ENCODE measurements at regions not wholly inside any gene's neighbourhood (a gene's known extent, or its start where the extent isn't known, plus 50 kb on each side); places are given as distances from the start of the nearest gene placed in this dataset.
"Not testable (repeated sequence)": the region's sequence is repeated elsewhere in the genome, so short reads cannot be mapped to it uniquely, and the experiment has no call there.

DNA sequence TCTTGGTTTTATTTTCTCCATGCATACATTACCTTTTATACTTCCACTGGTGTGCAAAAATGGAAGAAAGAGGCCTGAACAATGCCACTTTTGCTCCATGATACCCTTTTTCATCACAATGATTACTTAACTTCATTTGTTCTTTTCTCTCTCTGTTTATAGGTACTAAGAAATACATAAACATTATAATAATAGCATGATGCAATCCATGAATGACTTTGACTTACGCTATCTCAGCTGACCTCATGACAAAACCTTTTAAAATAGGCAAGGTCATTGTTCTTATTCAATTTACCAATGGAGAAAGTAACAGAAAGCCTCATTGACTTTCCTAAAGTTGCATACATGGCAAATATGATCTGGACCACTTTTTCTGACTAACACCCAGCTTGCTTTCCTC, 105.1 kb upstream of the ZEB1 start:
- POLR2A ChIA-PET, result no interaction called here
- H3K9me3 ChIP-seq (ENCODE audit: control insufficient read depth in 1 of 2, insufficient read depth in 1 of 2, low read length in 2 of 2), result no peaks in the 10 kb centered on the region
- H3K27ac Mint-ChIP-seq, result no peak overlapping the region
- intact Hi-C loops (cut with DNase I, micrococcal nuclease), result no loop called here
- no peaks in the 10 kb centered on the region for H3K4me1 Mint-ChIP-seq (ENCODE audit: low read depth)
- DNase-seq, result no peak
- no peaks in the 10 kb centered on the region for H3K4me1 ChIP-seq (ENCODE audit: insufficient read depth, low read length)
- H3K27me3 Mint-ChIP-seq, result no peaks in the 10 kb centered on the region
- no peaks in the 10 kb centered on the region for H3K36me3 Mint-ChIP-seq (ENCODE audit: low read depth)
- H3K27ac ChIP-seq (ENCODE audit: low read depth in 1 of 2, low read length in 2 of 2), result no peak overlapping the region
- no peaks in the 10 kb centered on the region for H3K27me3 ChIP-seq (ENCODE audit: control insufficient read depth in 1 of 2, insufficient read depth in 2 of 2, low read length in 2 of 2)
- H3K36me3 ChIP-seq (ENCODE audit: insufficient read depth, low read length), result no peaks in the 10 kb centered on the region
- no peak for ATAC-seq (ENCODE audit: poor library complexity)
- H3K9me3 Mint-ChIP-seq, result no peaks in the 10 kb centered on the region
- TF ChIP-seq, protein P1, sequence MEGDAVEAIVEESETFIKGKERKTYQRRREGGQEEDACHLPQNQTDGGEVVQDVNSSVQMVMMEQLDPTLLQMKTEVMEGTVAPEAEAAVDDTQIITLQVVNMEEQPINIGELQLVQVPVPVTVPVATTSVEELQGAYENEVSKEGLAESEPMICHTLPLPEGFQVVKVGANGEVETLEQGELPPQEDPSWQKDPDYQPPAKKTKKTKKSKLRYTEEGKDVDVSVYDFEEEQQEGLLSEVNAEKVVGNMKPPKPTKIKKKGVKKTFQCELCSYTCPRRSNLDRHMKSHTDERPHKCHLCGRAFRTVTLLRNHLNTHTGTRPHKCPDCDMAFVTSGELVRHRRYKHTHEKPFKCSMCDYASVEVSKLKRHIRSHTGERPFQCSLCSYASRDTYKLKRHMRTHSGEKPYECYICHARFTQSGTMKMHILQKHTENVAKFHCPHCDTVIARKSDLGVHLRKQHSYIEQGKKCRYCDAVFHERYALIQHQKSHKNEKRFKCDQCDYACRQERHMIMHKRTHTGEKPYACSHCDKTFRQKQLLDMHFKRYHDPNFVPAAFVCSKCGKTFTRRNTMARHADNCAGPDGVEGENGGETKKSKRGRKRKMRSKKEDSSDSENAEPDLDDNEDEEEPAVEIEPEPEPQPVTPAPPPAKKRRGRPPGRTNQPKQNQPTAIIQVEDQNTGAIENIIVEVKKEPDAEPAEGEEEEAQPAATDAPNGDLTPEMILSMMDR (IDR thresholded peaks at IDR 0.05), result no peak
- H3K4me3 ChIP-seq (ENCODE audit: low read length), result no peak overlapping the region
- CTCF ChIA-PET, result no interaction called here
- no peak overlapping the region for H3K4me3 Mint-ChIP-seq

DNA sequence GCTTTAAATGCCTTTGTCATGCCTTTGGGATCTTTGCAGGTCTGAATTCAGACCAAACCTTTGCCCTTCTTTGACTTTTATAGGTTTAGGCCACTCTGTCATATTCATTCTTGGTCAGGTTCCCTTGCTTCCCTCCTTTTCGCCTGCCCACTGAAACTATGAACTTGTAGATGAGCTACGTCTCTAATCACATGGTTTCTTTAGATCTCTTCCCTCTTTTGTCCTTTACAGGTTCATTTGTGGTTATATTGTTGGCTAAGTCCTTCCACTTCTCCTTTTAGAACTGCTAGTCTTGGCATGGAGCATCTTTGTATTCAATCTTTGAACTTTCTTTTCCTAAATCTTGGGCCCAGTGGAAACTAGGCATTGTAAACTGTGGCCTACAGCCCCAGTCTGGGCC, 104.0 kb upstream of the ZEB1 start:
- Histone ChIP-seq H3K4me1 (ENCODE audit: insufficient read depth, low read length) (no peaks in the 10 kb centered on the region), H3K27ac (ENCODE audit: low read depth in 1 of 2, low read length in 2 of 2) (no peak overlapping the region), H3K4me3 (ENCODE audit: low read length) (no peak overlapping the region), H3K9me3 (ENCODE audit: control insufficient read depth in 1 of 2, insufficient read depth in 1 of 2, low read length in 2 of 2) (no peaks in the 10 kb centered on the region), H3K27me3 (ENCODE audit: control insufficient read depth in 1 of 2, insufficient read depth in 2 of 2, low read length in 2 of 2) (no peaks in the 10 kb centered on the region), H3K36me3 (ENCODE audit: insufficient read depth, low read length) (no peaks in the 10 kb centered on the region)
- TF ChIP-seq, protein P1 (IDR thresholded peaks at IDR 0.05), result no peak
- ATAC-seq (ENCODE audit: poor library complexity), result no peak
- intact Hi-C loops (cut with DNase I, micrococcal nuclease), result no loop called here
- no peaks in the 10 kb centered on the region for H3K27me3 Mint-ChIP-seq
- POLR2A ChIA-PET, result no interaction called here
- DNase-seq, result peak in 2 of 14 experiments; percentile 4 to 7
- no peaks in the 10 kb centered on the region for H3K36me3 Mint-ChIP-seq (ENCODE audit: low read depth)
- H3K4me3 Mint-ChIP-seq, result no peak overlapping the region
- H3K27ac Mint-ChIP-seq, result no peak overlapping the region
- no peaks in the 10 kb centered on the region for H3K4me1 Mint-ChIP-seq (ENCODE audit: low read depth)
- H3K9me3 Mint-ChIP-seq, result no peaks in the 10 kb centered on the region
- CTCF ChIA-PET, result no interaction called here

DNA sequence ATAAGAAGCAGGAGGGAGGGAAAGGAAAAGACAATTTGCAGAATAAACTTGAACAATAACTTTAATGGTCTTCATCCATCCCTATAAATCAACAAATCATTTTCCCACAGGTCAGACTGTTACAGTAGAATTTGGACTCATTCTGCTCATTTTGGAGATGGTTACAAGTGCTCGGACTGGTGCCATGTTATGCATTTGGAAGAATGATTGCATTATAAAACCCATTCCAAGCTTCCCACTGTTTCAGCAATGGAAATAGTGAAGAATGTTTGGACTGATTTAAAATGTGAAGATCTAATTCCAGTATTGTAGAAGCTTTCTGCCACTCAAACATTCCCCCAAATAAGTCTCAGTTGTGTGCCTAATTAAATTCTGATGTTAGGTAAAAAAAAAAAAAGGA, 99.7 kb upstream of the ZEB1 start:
- H3K27ac ChIP-seq (ENCODE audit: low read depth in 1 of 2, low read length in 2 of 2), result no peak overlapping the region
- H3K27me3 Mint-ChIP-seq, result no peaks in the 10 kb centered on the region
- H3K9me3 Mint-ChIP-seq, result no peaks in the 10 kb centered on the region
- DNase-seq, result no peak
- no peaks in the 10 kb centered on the region for H3K4me1 Mint-ChIP-seq (ENCODE audit: low read depth)
- H3K36me3 Mint-ChIP-seq (ENCODE audit: low read depth), result no peaks in the 10 kb centered on the region
- ChIA-PET POLR2A (no interaction called here), CTCF (no interaction called here)
- no peaks in the 10 kb centered on the region for H3K9me3 ChIP-seq (ENCODE audit: control insufficient read depth in 1 of 2, insufficient read depth in 1 of 2, low read length in 2 of 2)
- no peak overlapping the region for H3K27ac Mint-ChIP-seq
- TF ChIP-seq, protein P1 (IDR thresholded peaks at IDR 0.05), result no peak
- no peak overlapping the region for H3K4me3 ChIP-seq (ENCODE audit: low read length)
- intact Hi-C loops (cut with DNase I, micrococcal nuclease), result no loop called here
- H3K27me3 ChIP-seq (ENCODE audit: control insufficient read depth in 1 of 2, insufficient read depth in 2 of 2, low read length in 2 of 2), result no peaks in the 10 kb centered on the region
- H3K36me3 ChIP-seq (ENCODE audit: insufficient read depth, low read length), result no peaks in the 10 kb centered on the region
- H3K4me1 ChIP-seq (ENCODE audit: insufficient read depth, low read length), result no peaks in the 10 kb centered on the region
- no peak overlapping the region for H3K4me3 Mint-ChIP-seq
- no peak for ATAC-seq (ENCODE audit: poor library complexity)

DNA sequence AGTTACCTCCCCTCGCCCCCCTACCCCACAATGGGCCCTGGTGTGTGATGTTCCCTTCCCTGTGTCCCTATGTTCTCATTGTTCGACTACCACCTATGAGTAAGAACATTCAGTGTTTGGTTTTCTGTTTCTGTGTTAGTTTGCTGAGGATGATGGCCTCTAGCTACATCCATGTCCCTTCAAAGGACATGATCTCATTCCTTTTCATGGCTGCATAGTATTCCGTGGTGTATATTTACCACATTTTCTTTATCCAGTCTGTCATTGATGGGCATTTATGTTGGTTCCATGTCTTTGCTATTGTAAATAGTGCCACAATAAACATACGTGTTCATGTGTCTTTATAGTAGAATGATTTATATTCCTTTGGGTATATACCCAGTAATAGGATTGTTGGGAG, 90.2 kb upstream of the ZEB1 start:
- H3K27ac ChIP-seq (ENCODE audit: low read depth in 1 of 2, low read length in 2 of 2); H3K36me3 ChIP-seq (ENCODE audit: insufficient read depth, low read length); H3K4me3 Mint-ChIP-seq; DNase-seq; CTCF ChIA-PET; H3K27me3 ChIP-seq (ENCODE audit: control insufficient read depth in 1 of 2, insufficient read depth in 2 of 2, low read length in 2 of 2); H3K4me3 ChIP-seq (ENCODE audit: low read length); POLR2A ChIA-PET; H3K27ac Mint-ChIP-seq; ATAC-seq (ENCODE audit: poor library complexity); H3K36me3 Mint-ChIP-seq (ENCODE audit: low read depth); intact Hi-C loops (cut with DNase I, micrococcal nuclease); H3K4me1 ChIP-seq (ENCODE audit: insufficient read depth, low read length); H3K4me1 Mint-ChIP-seq (ENCODE audit: low read depth): not testable (repeated sequence)
- peaks cover 11% of the 10 kb centered on the region for H3K9me3 Mint-ChIP-seq
- peaks cover 6 to 10% of the 10 kb centered on the region in 2 experiments for H3K9me3 ChIP-seq (ENCODE audit: control insufficient read depth in 1 of 2, insufficient read depth in 1 of 2, low read length in 2 of 2)
- peaks cover 33% of the 10 kb centered on the region for H3K27me3 Mint-ChIP-seq
